Panc1 (cell line): ENCODE measurements at regions not wholly inside any gene's neighbourhood (a gene's known extent, or its start where the extent isn't known, plus 50 kb on each side); places are given as distances from the start of the nearest gene placed in this dataset.

Experiments used
- ATAC-seq: fragments of 200-7000 bp; cut with Tn5 transposase; 2 replicates; pipeline ENCODE4 v1.9.1; 2020; ENCODE audit warnings: mild to moderate bottlenecking, moderate library complexity
- BruUV-seq: library from RNA; stranded (reverse); fragments of 400-500 nt; replicated peaks from 2 replicates; lab custom pipeline; 2021; lab: Mats Ljungman, UMichigan
- CTCF ChIA-PET: fragments of 300-600 bp; sonication (Branson Sonifier 250); formaldehyde crosslinking; loops from one replicate; lab custom pipeline; 2022; ENCODE audit warnings: antibody characterized with exemption; lab: Charles Lee
- POLR2A ChIA-PET: fragments of 300-600 bp; sonication (Branson Sonifier 250); formaldehyde crosslinking; loops from one replicate; lab custom pipeline; 2022; ENCODE audit warnings: antibody characterized with exemption; lab: Charles Lee
- DNase-seq: peaks from one replicate; pipeline ENCODE4 v3.0.0-alpha.2; 2010; ENCODE audit warnings: low read depth, low spot score
- H3K27ac ChIP-seq: 2 replicates; pipeline ENCODE4 v1.5.1; 2011; ENCODE audit warnings: mild to moderate bottlenecking, low read length, inconsistent platforms
- H3K27me3 ChIP-seq: fragments of 200-500 bp; sonication (Bioruptor generic); 2 replicates; pipeline ENCODE4 v1.6.0; 2014; ENCODE audit warnings: low read length, inconsistent platforms; ENCODE audit not compliant: control insufficient read depth, insufficient read depth
- H3K36me3 ChIP-seq: fragments of 200-500 bp; sonication (Bioruptor generic); 2 replicates; pipeline ENCODE4 v1.5.1; 2014; ENCODE audit warnings: inconsistent platforms, mild to moderate bottlenecking, low read length, moderate library complexity; ENCODE audit not compliant: control insufficient read depth, insufficient read depth
- H3K4me1 ChIP-seq: 2 replicates; pipeline ENCODE4 v1.5.1; 2011; ENCODE audit warnings: inconsistent platforms, mild to moderate bottlenecking, low read length, moderate library complexity; ENCODE audit not compliant: control insufficient read depth, insufficient read depth
- H3K4me3 ChIP-seq, 2 experiments: 2 replicates each; pipeline ENCODE4 v1.5.1; 2011 to 2012; ENCODE audit warnings: low read depth in 2 of 2, low read length in 2 of 2, mild to moderate bottlenecking in 2 of 2, inconsistent platforms in 1 of 2, moderate library complexity in 1 of 2
- H3K9me3 ChIP-seq: fragments of 200-500 bp; sonication (Bioruptor generic); 2 replicates; pipeline ENCODE4 v1.5.1; 2014; ENCODE audit warnings: low read depth, mild to moderate bottlenecking, inconsistent platforms, low read length, moderate library complexity; ENCODE audit not compliant: control insufficient read depth, insufficient read depth
- POLR2AphosphoS5 ChIP-seq: IDR thresholded peaks from 2 replicates; pipeline ENCODE4 v1.6.1; 2012; ENCODE audit warnings: mild to moderate bottlenecking, low read depth, low read length, moderate library complexity
- SIN3A ChIP-seq: IDR thresholded peaks from 2 replicates; pipeline ENCODE4 v1.6.1; 2012; ENCODE audit warnings: low read depth, mild to moderate bottlenecking, low read length, moderate library complexity, borderline replicate concordance; ENCODE audit not compliant: insufficient read depth
- TCF7L2 ChIP-seq: IDR thresholded peaks from 2 replicates; pipeline ENCODE4 v1.6.1; 2011; ENCODE audit warnings: mild to moderate bottlenecking, low read depth, low read length, inconsistent platforms
- in situ Hi-C: cut with HindIII; loops from 2 replicates; pipeline ENCODE4 v1.10.0; 2016; ENCODE audit warnings: low sequenced_read_pairs, low pct_unique_long_range_greater_than_20kb
- intact Hi-C: fragments of 100-400 bp; cut with micrococcal nuclease; formaldehyde crosslinking; loops from one replicate; pipeline ENCODE4 v1.10.0; 2022; ENCODE audit not compliant: unreplicated experiment
- TF ChIP-seq, protein P1 (sequence below), 2 experiments: IDR thresholded peaks; 2 replicates each; pipeline ENCODE4 v1.6.1; 2011 to 2012; ENCODE audit warnings: low read depth in 2 of 2, control low read depth in 1 of 2, low read length in 1 of 2, mild to moderate bottlenecking in 1 of 2, moderate library complexity in 1 of 2; ENCODE audit not compliant: insufficient read depth in 1 of 2
- TF ChIP-seq, protein P2 (sequence below): fragments of 450-650 bp; IDR thresholded peaks from 2 replicates; pipeline ENCODE4 v1.5.1; 2017; ENCODE audit warnings: mild to moderate bottlenecking

GRCh38 chr5:173554989-173555705, 61.3 kb downstream of the BOD1 start:
- no peak for DNase-seq
- in situ Hi-C loops = no loop called here
- no peaks in the 10 kb centered on the region; the same call in 1 of the 2 replicates for H3K27me3 ChIP-seq
- TF ChIP-seq SIN3A (no peak), TCF7L2 (no peak), POLR2AphosphoS5 (no peak)
- TF ChIP-seq, protein P1, sequence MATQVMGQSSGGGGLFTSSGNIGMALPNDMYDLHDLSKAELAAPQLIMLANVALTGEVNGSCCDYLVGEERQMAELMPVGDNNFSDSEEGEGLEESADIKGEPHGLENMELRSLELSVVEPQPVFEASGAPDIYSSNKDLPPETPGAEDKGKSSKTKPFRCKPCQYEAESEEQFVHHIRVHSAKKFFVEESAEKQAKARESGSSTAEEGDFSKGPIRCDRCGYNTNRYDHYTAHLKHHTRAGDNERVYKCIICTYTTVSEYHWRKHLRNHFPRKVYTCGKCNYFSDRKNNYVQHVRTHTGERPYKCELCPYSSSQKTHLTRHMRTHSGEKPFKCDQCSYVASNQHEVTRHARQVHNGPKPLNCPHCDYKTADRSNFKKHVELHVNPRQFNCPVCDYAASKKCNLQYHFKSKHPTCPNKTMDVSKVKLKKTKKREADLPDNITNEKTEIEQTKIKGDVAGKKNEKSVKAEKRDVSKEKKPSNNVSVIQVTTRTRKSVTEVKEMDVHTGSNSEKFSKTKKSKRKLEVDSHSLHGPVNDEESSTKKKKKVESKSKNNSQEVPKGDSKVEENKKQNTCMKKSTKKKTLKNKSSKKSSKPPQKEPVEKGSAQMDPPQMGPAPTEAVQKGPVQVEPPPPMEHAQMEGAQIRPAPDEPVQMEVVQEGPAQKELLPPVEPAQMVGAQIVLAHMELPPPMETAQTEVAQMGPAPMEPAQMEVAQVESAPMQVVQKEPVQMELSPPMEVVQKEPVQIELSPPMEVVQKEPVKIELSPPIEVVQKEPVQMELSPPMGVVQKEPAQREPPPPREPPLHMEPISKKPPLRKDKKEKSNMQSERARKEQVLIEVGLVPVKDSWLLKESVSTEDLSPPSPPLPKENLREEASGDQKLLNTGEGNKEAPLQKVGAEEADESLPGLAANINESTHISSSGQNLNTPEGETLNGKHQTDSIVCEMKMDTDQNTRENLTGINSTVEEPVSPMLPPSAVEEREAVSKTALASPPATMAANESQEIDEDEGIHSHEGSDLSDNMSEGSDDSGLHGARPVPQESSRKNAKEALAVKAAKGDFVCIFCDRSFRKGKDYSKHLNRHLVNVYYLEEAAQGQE (IDR thresholded peaks at IDR 0.05; ENCODE audit: insufficient read depth in 1 of 2, low read depth in 2 of 2, low read length in 1 of 2) = no peak
- TF ChIP-seq, protein P2, sequence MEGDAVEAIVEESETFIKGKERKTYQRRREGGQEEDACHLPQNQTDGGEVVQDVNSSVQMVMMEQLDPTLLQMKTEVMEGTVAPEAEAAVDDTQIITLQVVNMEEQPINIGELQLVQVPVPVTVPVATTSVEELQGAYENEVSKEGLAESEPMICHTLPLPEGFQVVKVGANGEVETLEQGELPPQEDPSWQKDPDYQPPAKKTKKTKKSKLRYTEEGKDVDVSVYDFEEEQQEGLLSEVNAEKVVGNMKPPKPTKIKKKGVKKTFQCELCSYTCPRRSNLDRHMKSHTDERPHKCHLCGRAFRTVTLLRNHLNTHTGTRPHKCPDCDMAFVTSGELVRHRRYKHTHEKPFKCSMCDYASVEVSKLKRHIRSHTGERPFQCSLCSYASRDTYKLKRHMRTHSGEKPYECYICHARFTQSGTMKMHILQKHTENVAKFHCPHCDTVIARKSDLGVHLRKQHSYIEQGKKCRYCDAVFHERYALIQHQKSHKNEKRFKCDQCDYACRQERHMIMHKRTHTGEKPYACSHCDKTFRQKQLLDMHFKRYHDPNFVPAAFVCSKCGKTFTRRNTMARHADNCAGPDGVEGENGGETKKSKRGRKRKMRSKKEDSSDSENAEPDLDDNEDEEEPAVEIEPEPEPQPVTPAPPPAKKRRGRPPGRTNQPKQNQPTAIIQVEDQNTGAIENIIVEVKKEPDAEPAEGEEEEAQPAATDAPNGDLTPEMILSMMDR = no peak
- no peak overlapping the region for H3K27ac ChIP-seq
- intact Hi-C loops = no loop called here
- H3K4me1 ChIP-seq = no peaks in the 10 kb centered on the region
- ChIA-PET CTCF (no interaction called here), POLR2A (no interaction called here)
- ATAC-seq = no peak
- H3K4me3 ChIP-seq = no peak overlapping the region
- BruUV-seq = no TSS peak
- H3K9me3 ChIP-seq = 0 out of 2 replicates have a peak, but pooled peaks cover under 1% of the 10 kb centered on the region
- H3K36me3 ChIP-seq = no peaks in the 10 kb centered on the region

GRCh38 chr5:173554038-173554955, 62.2 kb downstream of the BOD1 start:
- in situ Hi-C loops = no loop called here
- POLR2A ChIA-PET = no interaction called here

More at GRCh38 chr5:173554038-173554955, 62.2 kb downstream of the BOD1 start:
- TF ChIP-seq, protein P2 = no peak
- TF ChIP-seq POLR2AphosphoS5 (no peak), SIN3A (no peak), TCF7L2 (no peak)
- TF ChIP-seq, protein P1 (IDR thresholded peaks at IDR 0.05; ENCODE audit: insufficient read depth in 1 of 2, low read depth in 2 of 2, low read length in 1 of 2) = no peak
- Histone ChIP-seq H3K27ac (no peak overlapping the region), H3K4me1 (no peaks in the 10 kb centered on the region), H3K36me3 (no peaks in the 10 kb centered on the region), H3K4me3 (no peak overlapping the region), H3K9me3 (no peaks in the 10 kb centered on the region), H3K27me3 (no peaks in the 10 kb centered on the region; the same call in 1 of the 2 replicates)
- intact Hi-C loops = no loop called here
- no peak for ATAC-seq
- no peak for DNase-seq
- CTCF ChIA-PET = no interaction called here
- no TSS peak for BruUV-seq
